ENCODE measurements at regions not wholly inside any gene's neighbourhood (a gene's known extent, or its start where the extent isn't known, plus 50 kb on each side); places are given as distances from the start of the nearest gene placed in this dataset.

GRCh38 chr16:10317425-10318001 is 68.3 kb upstream of the ATF7IP2 start:
- TF ChIP-seq, protein P1, sequence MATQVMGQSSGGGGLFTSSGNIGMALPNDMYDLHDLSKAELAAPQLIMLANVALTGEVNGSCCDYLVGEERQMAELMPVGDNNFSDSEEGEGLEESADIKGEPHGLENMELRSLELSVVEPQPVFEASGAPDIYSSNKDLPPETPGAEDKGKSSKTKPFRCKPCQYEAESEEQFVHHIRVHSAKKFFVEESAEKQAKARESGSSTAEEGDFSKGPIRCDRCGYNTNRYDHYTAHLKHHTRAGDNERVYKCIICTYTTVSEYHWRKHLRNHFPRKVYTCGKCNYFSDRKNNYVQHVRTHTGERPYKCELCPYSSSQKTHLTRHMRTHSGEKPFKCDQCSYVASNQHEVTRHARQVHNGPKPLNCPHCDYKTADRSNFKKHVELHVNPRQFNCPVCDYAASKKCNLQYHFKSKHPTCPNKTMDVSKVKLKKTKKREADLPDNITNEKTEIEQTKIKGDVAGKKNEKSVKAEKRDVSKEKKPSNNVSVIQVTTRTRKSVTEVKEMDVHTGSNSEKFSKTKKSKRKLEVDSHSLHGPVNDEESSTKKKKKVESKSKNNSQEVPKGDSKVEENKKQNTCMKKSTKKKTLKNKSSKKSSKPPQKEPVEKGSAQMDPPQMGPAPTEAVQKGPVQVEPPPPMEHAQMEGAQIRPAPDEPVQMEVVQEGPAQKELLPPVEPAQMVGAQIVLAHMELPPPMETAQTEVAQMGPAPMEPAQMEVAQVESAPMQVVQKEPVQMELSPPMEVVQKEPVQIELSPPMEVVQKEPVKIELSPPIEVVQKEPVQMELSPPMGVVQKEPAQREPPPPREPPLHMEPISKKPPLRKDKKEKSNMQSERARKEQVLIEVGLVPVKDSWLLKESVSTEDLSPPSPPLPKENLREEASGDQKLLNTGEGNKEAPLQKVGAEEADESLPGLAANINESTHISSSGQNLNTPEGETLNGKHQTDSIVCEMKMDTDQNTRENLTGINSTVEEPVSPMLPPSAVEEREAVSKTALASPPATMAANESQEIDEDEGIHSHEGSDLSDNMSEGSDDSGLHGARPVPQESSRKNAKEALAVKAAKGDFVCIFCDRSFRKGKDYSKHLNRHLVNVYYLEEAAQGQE (IDR thresholded peaks at IDR 0.05; ENCODE audit: borderline replicate concordance) = no peak
- TF ChIP-seq, protein P2, sequence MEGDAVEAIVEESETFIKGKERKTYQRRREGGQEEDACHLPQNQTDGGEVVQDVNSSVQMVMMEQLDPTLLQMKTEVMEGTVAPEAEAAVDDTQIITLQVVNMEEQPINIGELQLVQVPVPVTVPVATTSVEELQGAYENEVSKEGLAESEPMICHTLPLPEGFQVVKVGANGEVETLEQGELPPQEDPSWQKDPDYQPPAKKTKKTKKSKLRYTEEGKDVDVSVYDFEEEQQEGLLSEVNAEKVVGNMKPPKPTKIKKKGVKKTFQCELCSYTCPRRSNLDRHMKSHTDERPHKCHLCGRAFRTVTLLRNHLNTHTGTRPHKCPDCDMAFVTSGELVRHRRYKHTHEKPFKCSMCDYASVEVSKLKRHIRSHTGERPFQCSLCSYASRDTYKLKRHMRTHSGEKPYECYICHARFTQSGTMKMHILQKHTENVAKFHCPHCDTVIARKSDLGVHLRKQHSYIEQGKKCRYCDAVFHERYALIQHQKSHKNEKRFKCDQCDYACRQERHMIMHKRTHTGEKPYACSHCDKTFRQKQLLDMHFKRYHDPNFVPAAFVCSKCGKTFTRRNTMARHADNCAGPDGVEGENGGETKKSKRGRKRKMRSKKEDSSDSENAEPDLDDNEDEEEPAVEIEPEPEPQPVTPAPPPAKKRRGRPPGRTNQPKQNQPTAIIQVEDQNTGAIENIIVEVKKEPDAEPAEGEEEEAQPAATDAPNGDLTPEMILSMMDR (IDR thresholded peaks at IDR 0.05; ENCODE audit: poor library complexity, severe bottlenecking) = no peak
- TF ChIP-seq EP300 (conservative IDR thresholded peaks at IDR 0.05; ENCODE audit: poor library complexity, severe bottlenecking) (no peak), SMC3 (conservative IDR thresholded peaks at IDR 0.05; ENCODE audit: poor library complexity) (no peak), MXI1 (conservative IDR thresholded peaks at IDR 0.05; ENCODE audit: poor library complexity, severe bottlenecking) (no peak), RAD21 (conservative IDR thresholded peaks at IDR 0.05) (no peak)
